PC-3 (cell line): ENCODE measurements at regions not wholly inside any gene's neighbourhood (a gene's known extent, or its start where the extent isn't known, plus 50 kb on each side); places are given as distances from the start of the nearest gene placed in this dataset.
"Not testable (repeated sequence)": the region's sequence is repeated elsewhere in the genome, so short reads cannot be mapped to it uniquely, and the experiment has no call there.

ENCODE experiments used
- ATAC-seq: fragments of 200-7000 bp; cut with Tn5 transposase; 2 replicates; pipeline ENCODE4 v1.9.1; 2020; ENCODE audit warnings: mild to moderate bottlenecking, moderate library complexity
- BruUV-seq: library from RNA; stranded (reverse); fragments of 400-500 nt; replicated peaks from 2 replicates; lab custom pipeline; 2021; lab: Mats Ljungman, UMichigan
- CTCF ChIA-PET: fragments of 300-600 bp; sonication (Branson Sonifier 250); formaldehyde crosslinking; loops from one replicate; lab custom pipeline; 2022; ENCODE audit warnings: antibody characterized with exemption; lab: Charles Lee
- POLR2A ChIA-PET: fragments of 300-600 bp; sonication (Branson Sonifier 250); formaldehyde crosslinking; loops from one replicate; lab custom pipeline; 2022; ENCODE audit warnings: antibody characterized with exemption; ENCODE audit not compliant: unreplicated experiment; lab: Charles Lee
- DNase-seq: peaks from one replicate; pipeline ENCODE4 v3.0.0-alpha.2; 2015
- H2AFZ ChIP-seq: fragments of 300-600 bp; sonication (generic); 2 replicates; pipeline ENCODE4 v1.6.0; 2016; ENCODE audit warnings: antibody characterized with exemption, low read length
- H3F3A ChIP-seq: fragments of 300-600 bp; sonication (generic); one replicate; pipeline ENCODE4 v1.6.0; 2017; ENCODE audit warnings: antibody characterized with exemption, low read length, control low read depth, mild to moderate bottlenecking; ENCODE audit not compliant: unreplicated experiment
- H3K27ac ChIP-seq: fragments of 300-600 bp; sonication (generic); 2 replicates; pipeline ENCODE4 v1.5.1; 2016; ENCODE audit warnings: mild to moderate bottlenecking, low read length
- H3K27me3 ChIP-seq: fragments of 300-600 bp; sonication (generic); 2 replicates; pipeline ENCODE4 v1.6.1; 2016; ENCODE audit warnings: low read length, mixed read lengths
- H3K36me3 ChIP-seq: fragments of 300-600 bp; sonication (generic); 2 replicates; pipeline ENCODE4 v1.6.1; 2016; ENCODE audit warnings: low read depth, mixed run types, low read length, mixed read lengths
- H3K4me1 ChIP-seq: fragments of 300-600 bp; sonication (generic); 2 replicates; pipeline ENCODE4 v1.5.1; 2016; ENCODE audit warnings: low read length; ENCODE audit not compliant: insufficient read depth
- H3K4me2 ChIP-seq: fragments of 300-600 bp; sonication (generic); 2 replicates; pipeline ENCODE4 v1.6.0; 2016; ENCODE audit warnings: low read length
- H3K4me3 ChIP-seq: fragments of 300-600 bp; sonication (generic); 2 replicates; pipeline ENCODE4 v1.5.1; 2016; ENCODE audit warnings: mild to moderate bottlenecking, low read length, mixed read lengths
- H3K79me2 ChIP-seq: fragments of 300-600 bp; sonication (generic); 2 replicates; pipeline ENCODE4 v1.6.1; 2017; ENCODE audit warnings: low read length, mixed read lengths
- H3K9ac ChIP-seq: fragments of 300-600 bp; sonication (generic); 2 replicates; pipeline ENCODE4 v1.6.0; 2016; ENCODE audit warnings: mild to moderate bottlenecking, low read length
- H3K9me2 ChIP-seq: fragments of 300-600 bp; sonication (generic); replicated peaks from 2 replicates; pipeline ENCODE4 v1.6.1; 2016; ENCODE audit warnings: mixed run types, low read length, mixed read lengths
- H3K9me3 ChIP-seq: fragments of 300-600 bp; sonication (generic); 2 replicates; pipeline ENCODE4 v1.6.1; 2016; ENCODE audit warnings: low read length, mixed read lengths
- H4K20me1 ChIP-seq: fragments of 300-600 bp; sonication (generic); 2 replicates; pipeline ENCODE4 v1.6.1; 2016; ENCODE audit warnings: low read length, mixed read lengths
- EZH2 ChIP-seq: fragments of 300-600 bp; sonication (generic); IDR thresholded peaks from one replicate; pipeline ENCODE4 v1.6.1; 2017; ENCODE audit warnings: antibody characterized with exemption, mild to moderate bottlenecking, low read length; ENCODE audit not compliant: unreplicated experiment
- EZH2phosphoT487 ChIP-seq: fragments of 300-600 bp; sonication (generic); IDR thresholded peaks from 2 replicates; pipeline ENCODE4 v1.6.1; 2018; ENCODE audit warnings: mild to moderate bottlenecking, antibody characterized with exemption, low read length, borderline replicate concordance
- intact Hi-C: fragments of 100-400 bp; cut with micrococcal nuclease; formaldehyde crosslinking; loops from 2 replicates; pipeline ENCODE4 v1.9.0; 2023
- TF ChIP-seq, protein P1 (sequence below): fragments of 300-600 bp; sonication (generic); conservative IDR thresholded peaks from 2 replicates; pipeline ENCODE4 v1.5.1; 2017; ENCODE audit warnings: antibody characterized with exemption, low read depth, mild to moderate bottlenecking, low read length

DNA sequence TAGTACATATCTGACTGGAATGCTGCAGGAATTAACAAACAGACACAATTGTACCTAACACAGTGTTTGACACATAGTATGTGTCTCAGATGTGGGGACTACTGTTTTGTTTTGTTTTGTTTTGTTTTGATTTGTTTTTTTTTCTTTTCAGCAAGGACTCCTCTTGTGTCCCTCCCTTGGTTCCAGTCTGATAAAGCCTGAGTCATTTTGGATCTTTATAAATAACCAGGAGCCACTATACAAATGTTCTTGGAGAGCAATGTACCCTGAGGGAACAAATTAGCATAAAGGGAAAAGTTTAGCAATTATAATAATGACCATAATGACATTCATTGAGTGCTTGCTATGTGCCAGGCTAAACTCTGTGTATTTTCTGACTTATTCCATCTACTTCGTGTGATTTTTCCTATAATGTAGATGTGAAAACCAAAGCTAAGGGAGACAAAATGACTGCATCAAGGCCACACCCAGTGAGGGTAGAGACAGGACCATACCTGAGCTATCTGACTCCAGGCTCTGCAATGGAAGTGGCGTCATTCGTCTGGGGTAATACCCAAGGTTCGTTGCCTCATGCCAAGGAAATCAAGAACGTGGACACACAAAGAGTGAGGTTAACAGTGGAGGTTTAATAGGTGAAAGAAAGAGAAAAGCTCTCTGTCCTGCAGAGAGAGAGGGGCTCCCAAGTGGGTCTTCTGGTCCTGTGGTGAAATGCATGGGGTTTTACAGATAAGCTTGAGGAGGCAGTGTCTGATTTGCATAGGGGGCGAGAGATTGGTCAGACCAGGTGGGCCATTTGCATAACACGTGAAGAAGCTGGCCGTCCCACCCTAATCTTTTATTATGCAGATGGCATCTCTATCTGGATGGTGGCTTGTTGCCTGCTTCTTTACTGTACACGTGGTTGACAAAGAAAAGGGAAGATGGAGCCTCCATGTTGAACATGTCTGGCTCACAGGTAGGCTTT lies 285.5 kb upstream of the SFSWAP start:
- H3K4me1 ChIP-seq, result no peaks in the 10 kb centered on the region
- POLR2A ChIA-PET, result no interaction called here

DNA sequence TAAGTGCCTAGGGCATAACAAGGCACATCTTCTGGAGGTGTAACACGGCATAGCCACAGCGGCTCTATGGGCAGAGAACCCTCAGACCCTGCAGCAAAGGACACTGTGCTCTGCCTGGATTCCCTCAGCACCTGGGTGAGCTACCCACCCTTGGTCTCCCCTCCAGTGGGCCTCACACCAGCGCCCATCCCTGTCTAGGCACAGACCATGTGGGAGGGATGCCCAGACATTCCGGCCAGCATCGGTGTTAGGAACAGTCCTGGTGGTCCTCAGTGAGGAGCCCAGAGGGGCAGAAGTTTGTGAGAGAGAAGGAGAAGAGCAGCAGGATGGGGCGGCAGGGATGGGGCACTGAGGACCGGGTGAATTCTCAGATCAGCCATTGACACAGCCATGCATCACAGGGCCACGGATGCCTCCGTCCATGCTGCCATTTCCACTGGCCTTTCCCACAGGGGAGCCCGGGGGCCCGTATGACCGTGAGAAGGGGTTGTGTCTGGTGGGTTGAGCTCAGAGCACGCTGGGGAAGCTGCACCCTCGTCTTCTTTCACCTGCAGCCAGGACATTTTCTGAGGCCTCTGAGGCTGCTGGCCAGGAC lies 282.7 kb upstream of the SFSWAP start:
- BruUV-seq, result no TSS peak

More for the DNA sequence above, 285.5 kb upstream of the SFSWAP start:
- H3F3A ChIP-seq, result no peaks in the 10 kb centered on the region
- no peaks in the 10 kb centered on the region for H3K9me2 ChIP-seq
- no peaks in the 10 kb centered on the region for H3K36me3 ChIP-seq
- no peak overlapping the region for H3K27ac ChIP-seq
- H3K4me3 ChIP-seq, result no peak overlapping the region
- H3K4me2 ChIP-seq, result no peak overlapping the region
- H3K9me3 ChIP-seq, result peaks cover 4% of the 10 kb centered on the region; the same call in 1 of the 2 replicates
- ATAC-seq, result no peak
- no peak for DNase-seq
- intact Hi-C loops, result no loop called here
- H3K9ac ChIP-seq, result no peak overlapping the region
- BruUV-seq, result no TSS peak
- peaks cover 52% of the 10 kb centered on the region for H3K27me3 ChIP-seq
- H3K79me2 ChIP-seq, result no peaks in the 10 kb centered on the region
- CTCF ChIA-PET, result no interaction called here
- no peaks in the 10 kb centered on the region for H4K20me1 ChIP-seq
- H2AFZ ChIP-seq, result no peak overlapping the region
- TF ChIP-seq, protein P1, sequence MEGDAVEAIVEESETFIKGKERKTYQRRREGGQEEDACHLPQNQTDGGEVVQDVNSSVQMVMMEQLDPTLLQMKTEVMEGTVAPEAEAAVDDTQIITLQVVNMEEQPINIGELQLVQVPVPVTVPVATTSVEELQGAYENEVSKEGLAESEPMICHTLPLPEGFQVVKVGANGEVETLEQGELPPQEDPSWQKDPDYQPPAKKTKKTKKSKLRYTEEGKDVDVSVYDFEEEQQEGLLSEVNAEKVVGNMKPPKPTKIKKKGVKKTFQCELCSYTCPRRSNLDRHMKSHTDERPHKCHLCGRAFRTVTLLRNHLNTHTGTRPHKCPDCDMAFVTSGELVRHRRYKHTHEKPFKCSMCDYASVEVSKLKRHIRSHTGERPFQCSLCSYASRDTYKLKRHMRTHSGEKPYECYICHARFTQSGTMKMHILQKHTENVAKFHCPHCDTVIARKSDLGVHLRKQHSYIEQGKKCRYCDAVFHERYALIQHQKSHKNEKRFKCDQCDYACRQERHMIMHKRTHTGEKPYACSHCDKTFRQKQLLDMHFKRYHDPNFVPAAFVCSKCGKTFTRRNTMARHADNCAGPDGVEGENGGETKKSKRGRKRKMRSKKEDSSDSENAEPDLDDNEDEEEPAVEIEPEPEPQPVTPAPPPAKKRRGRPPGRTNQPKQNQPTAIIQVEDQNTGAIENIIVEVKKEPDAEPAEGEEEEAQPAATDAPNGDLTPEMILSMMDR, result no peak
- TF ChIP-seq EZH2phosphoT487, result no peak
- TF ChIP-seq EZH2, result no peak

DNA sequence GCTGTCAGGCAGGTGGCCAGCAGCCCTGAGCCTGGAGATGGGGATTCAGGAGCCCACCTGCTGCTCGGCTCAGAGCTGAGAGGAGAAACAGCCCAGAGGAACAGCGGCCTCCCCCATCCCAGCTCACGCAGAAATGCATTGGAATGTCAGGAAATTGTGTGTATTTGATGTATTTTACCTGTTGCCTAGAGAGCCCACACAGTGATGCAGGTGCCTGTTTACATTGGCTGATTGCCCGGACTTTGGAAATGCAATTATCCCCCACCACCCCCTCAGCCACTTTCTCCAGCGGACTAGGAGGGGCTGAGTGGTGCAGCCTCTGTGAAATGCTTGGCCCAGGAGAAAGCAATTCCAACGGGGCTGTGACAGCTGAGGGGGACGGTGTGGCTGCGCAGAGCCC lies 281.7 kb upstream of the SFSWAP start:
- intact Hi-C loops, H3K9me2 ChIP-seq, H3K27ac ChIP-seq, BruUV-seq, H3K36me3 ChIP-seq, H4K20me1 ChIP-seq, H3K4me2 ChIP-seq, POLR2A ChIA-PET, H3K9me3 ChIP-seq, H2AFZ ChIP-seq, CTCF ChIA-PET, H3K4me1 ChIP-seq, DNase-seq, H3K79me2 ChIP-seq, H3K4me3 ChIP-seq, H3F3A ChIP-seq, H3K9ac ChIP-seq: not testable (repeated sequence)
- H3K27me3 ChIP-seq, result peaks cover 19% of the 10 kb centered on the region
- ATAC-seq, result peak; percentile 77

More for the DNA sequence above, 282.7 kb upstream of the SFSWAP start:
- no peak for ATAC-seq
- H3K9me3 ChIP-seq, result peaks cover 4% of the 10 kb centered on the region; the same call in 1 of the 2 replicates
- peaks cover 24% of the 10 kb centered on the region for H3K27me3 ChIP-seq
- H3K4me3 ChIP-seq, result no peak overlapping the region
- TF ChIP-seq, protein P1, result no peak
- TF ChIP-seq EZH2 (no peak), EZH2phosphoT487 (no peak)
- ChIA-PET CTCF (no interaction called here), POLR2A (no interaction called here)
- no peaks in the 10 kb centered on the region for H3K9me2 ChIP-seq
- H3K4me1 ChIP-seq, result no peaks in the 10 kb centered on the region
- intact Hi-C loops, result no loop called here
- no peaks in the 10 kb centered on the region for H3F3A ChIP-seq
- no peak overlapping the region for H3K27ac ChIP-seq
- DNase-seq, result no peak
- H3K36me3 ChIP-seq, result no peaks in the 10 kb centered on the region
- H4K20me1 ChIP-seq, result no peaks in the 10 kb centered on the region
- H3K9ac ChIP-seq, result no peak overlapping the region
- H2AFZ ChIP-seq, result no peak overlapping the region
- no peaks in the 10 kb centered on the region for H3K79me2 ChIP-seq
- no peak overlapping the region for H3K4me2 ChIP-seq

DNA sequence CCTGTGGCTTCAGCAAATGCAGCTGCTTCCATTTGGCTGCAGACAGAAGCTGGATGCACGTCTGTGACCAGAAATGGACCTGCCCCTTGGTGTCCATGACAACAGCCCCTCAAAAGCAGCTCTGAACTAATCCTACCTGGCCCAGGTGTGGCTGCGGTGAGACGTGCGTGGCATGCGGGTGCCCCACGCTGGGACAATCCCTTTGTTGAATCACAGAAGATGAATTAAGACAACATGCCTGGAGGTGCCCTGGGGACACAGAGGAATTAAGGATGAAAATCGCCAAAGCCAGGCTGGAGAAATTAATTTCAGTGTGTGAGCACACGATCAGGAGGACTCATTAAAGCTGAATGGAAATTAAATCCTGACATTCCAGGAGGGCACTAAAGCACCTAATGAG lies 281.2 kb upstream of the SFSWAP start:
- BruUV-seq, H3K9me2 ChIP-seq, H3K79me2 ChIP-seq, CTCF ChIA-PET, H3K4me3 ChIP-seq, DNase-seq, POLR2A ChIA-PET, H3K9me3 ChIP-seq, H2AFZ ChIP-seq, H3K9ac ChIP-seq, H3K4me2 ChIP-seq, H3K36me3 ChIP-seq, H3K27ac ChIP-seq, ATAC-seq, H3F3A ChIP-seq, intact Hi-C loops, H3K4me1 ChIP-seq, H4K20me1 ChIP-seq: not testable (repeated sequence)
- H3K27me3 ChIP-seq, result peaks cover 19% of the 10 kb centered on the region
